HCT116 (cell line): ENCODE measurements at regions not wholly inside any gene's neighbourhood (a gene's known extent, or its start where the extent isn't known, plus 50 kb on each side); places are given as distances from the start of the nearest gene placed in this dataset.

Source experiments
- ATAC-seq: fragments of 200-7000 bp; cut with Tn5 transposase; 2 replicates; pipeline ENCODE4 v1.9.1; 2020; ENCODE audit warnings: mild to moderate bottlenecking, moderate library complexity
- BruUV-seq: library from RNA; stranded (reverse); fragments of 400-500 nt; replicated peaks from 2 replicates; lab custom pipeline; 2021; lab: Mats Ljungman, UMichigan
- CTCF ChIA-PET: fragments of 300-600 bp; sonication (Branson Sonifier 250); formaldehyde crosslinking; loops from one replicate; lab custom pipeline; 2021; ENCODE audit warnings: antibody characterized with exemption; lab: Charles Lee
- POLR2A ChIA-PET: fragments of 300-600, 350-600 bp; sonication (Branson Sonifier 250); formaldehyde crosslinking; loops from one replicate; lab custom pipeline; 2021; ENCODE audit warnings: antibody characterized with exemption; lab: Charles Lee
- RAD21 ChIA-PET, 2 experiments: fragments of 300-600 bp; sonication (Branson Sonifier 250); formaldehyde crosslinking; loops; one replicate each; lab custom pipeline; 2023; ENCODE audit warnings: low total read pairs in 2 of 2; ENCODE audit not compliant: uncharacterized antibody in 2 of 2, unreplicated experiment in 2 of 2, low non-redundant PET in 1 of 2; lab: Charles Lee
- DNase-seq: peaks from one replicate; pipeline ENCODE4 v3.0.0-alpha.2; 2010; ENCODE audit warnings: low read depth, low spot score
- H2AFZ ChIP-seq: fragments of 200-600 bp; shearing (Covaris generic), sonication (generic); 2 replicates; pipeline ENCODE4 v1.6.1; 2017; ENCODE audit warnings: low read depth, mixed run types, mixed read lengths, antibody characterized with exemption, low read length; ENCODE audit not compliant: poor library complexity, severe bottlenecking
- H3K27ac ChIP-seq: 2 replicates; pipeline ENCODE4 v1.5.1; 2012; ENCODE audit warnings: low read depth, low read length
- H3K27me3 ChIP-seq: fragments of 200-600 bp; sonication (generic); 2 replicates; pipeline ENCODE4 v1.6.1; 2016; ENCODE audit warnings: mixed run types, low read length, mixed read lengths; ENCODE audit not compliant: insufficient read depth
- H3K36me3 ChIP-seq, 2 experiments: fragments of 200-500 bp in 1 of 2; fragments of 200-600 bp in 1 of 2; sonication (Bioruptor generic) in 1 of 2; sonication (generic) in 1 of 2; 2 replicates each; pipeline versions ENCODE4 v1.5.1 to v1.6.1; 2014 to 2016; ENCODE audit warnings: low read length in 2 of 2, inconsistent platforms in 1 of 2, mixed read lengths in 1 of 2, mixed run types in 1 of 2; ENCODE audit not compliant: insufficient read depth in 2 of 2, control insufficient read depth in 1 of 2
- H3K4me1 ChIP-seq, 2 experiments: fragments of 200-600 bp in 1 of 2; sonication (generic) in 1 of 2; 2 replicates each; pipeline versions ENCODE4 v1.5.1 to v1.6.1; 2012 to 2017; ENCODE audit warnings: low read length in 2 of 2, inconsistent platforms in 1 of 2, mild to moderate bottlenecking in 1 of 2, mixed read lengths in 1 of 2, mixed run types in 1 of 2, moderate library complexity in 1 of 2; ENCODE audit not compliant: insufficient read depth in 2 of 2, control insufficient read depth in 1 of 2
- H3K4me2 ChIP-seq: fragments of 200-600 bp; sonication (generic); 2 replicates; pipeline ENCODE4 v1.6.1; 2017; ENCODE audit warnings: mixed run types, low read length, mixed read lengths
- H3K4me3 ChIP-seq, 2 experiments: fragments of 200-600 bp in 1 of 2; sonication (generic) in 1 of 2; replicated peaks in 1 of 2; 2 replicates each; pipeline ENCODE4 v1.5.1; 2011 to 2016; ENCODE audit warnings: low read length in 2 of 2, control low read depth in 1 of 2, low read depth in 1 of 2, mild to moderate bottlenecking in 1 of 2, mixed read lengths in 1 of 2, mixed run types in 1 of 2
- H3K79me2 ChIP-seq: fragments of 200-600 bp; sonication (generic); 2 replicates; pipeline ENCODE4 v1.6.1; 2017; ENCODE audit warnings: mild to moderate bottlenecking, mixed run types, low read length, moderate library complexity, mixed read lengths; ENCODE audit not compliant: insufficient read depth
- H3K9ac ChIP-seq: fragments of 200-600 bp; sonication (generic); 2 replicates; pipeline ENCODE4 v1.6.1; 2016; ENCODE audit warnings: low read length, mixed read lengths
- H3K9me2 ChIP-seq: fragments of 200-600 bp; sonication (generic), shearing (Covaris generic); 2 replicates; pipeline ENCODE4 v1.6.1; 2017; ENCODE audit warnings: mixed run types, mild to moderate bottlenecking, moderate library complexity; ENCODE audit not compliant: insufficient read depth
- H3K9me3 ChIP-seq, 2 experiments: fragments of 200-500 bp in 1 of 2; fragments of 200-600 bp in 1 of 2; sonication (Bioruptor generic) in 1 of 2; sonication (generic) in 1 of 2; 2 replicates each; pipeline ENCODE4 v1.6.1; 2014 to 2017; ENCODE audit warnings: low read length in 2 of 2, mixed read lengths in 2 of 2, inconsistent platforms in 1 of 2, low read depth in 1 of 2, mild to moderate bottlenecking in 1 of 2, mixed run types in 1 of 2, moderate library complexity in 1 of 2; ENCODE audit not compliant: control insufficient read depth in 1 of 2, insufficient read depth in 1 of 2
- H4K20me1 ChIP-seq: fragments of 200-600 bp; sonication (generic), shearing (Covaris generic); 2 replicates; pipeline ENCODE4 v1.6.1; 2017; ENCODE audit warnings: mixed run types, mild to moderate bottlenecking, moderate library complexity; ENCODE audit not compliant: insufficient read depth
- CEBPB ChIP-seq: IDR thresholded peaks from 2 replicates; pipeline ENCODE4 v1.6.1; 2012; ENCODE audit warnings: low read depth
- EGR1 ChIP-seq: IDR thresholded peaks from 2 replicates; pipeline ENCODE4 v1.6.1; 2012; ENCODE audit warnings: low read depth
- ELF1 ChIP-seq: IDR thresholded peaks from 2 replicates; pipeline ENCODE4 v1.6.1; 2012; ENCODE audit warnings: low read depth, borderline replicate concordance
- EZH2phosphoT487 ChIP-seq: fragments of 200-600 bp; IDR thresholded peaks from 2 replicates; pipeline ENCODE4 v1.6.1; 2018; ENCODE audit warnings: antibody characterized with exemption, borderline replicate concordance
- FOSL1 ChIP-seq: IDR thresholded peaks from 2 replicates; pipeline ENCODE4 v1.6.1; 2012; ENCODE audit warnings: low read depth
- JUND ChIP-seq: IDR thresholded peaks from 2 replicates; pipeline ENCODE4 v1.6.1; 2012
- POLR2AphosphoS5 ChIP-seq: IDR thresholded peaks from 2 replicates; pipeline ENCODE4 v1.6.1; 2011; ENCODE audit warnings: mild to moderate bottlenecking, low read depth, low read length, moderate library complexity
- RAD21 ChIP-seq: IDR thresholded peaks from 2 replicates; pipeline ENCODE4 v1.6.1; 2012; ENCODE audit warnings: low read depth, mild to moderate bottlenecking
- SP1 ChIP-seq: IDR thresholded peaks from 2 replicates; pipeline ENCODE4 v1.6.1; 2012; ENCODE audit warnings: low read depth
- SRF ChIP-seq: IDR thresholded peaks from 2 replicates; pipeline ENCODE4 v1.6.1; 2012; ENCODE audit warnings: low read depth
- YY1 ChIP-seq: IDR thresholded peaks from 2 replicates; pipeline ENCODE4 v1.6.1; 2011; ENCODE audit warnings: low read length, low read depth, moderate library complexity, mild to moderate bottlenecking; ENCODE audit not compliant: insufficient replicate concordance; ENCODE audit errors: extremely low read depth
- ZFX ChIP-seq: fragments of 450-650 bp; IDR thresholded peaks from 2 replicates; pipeline ENCODE4 v1.6.1; 2017
- intact Hi-C: fragments of 100-400 bp; cut with micrococcal nuclease; formaldehyde crosslinking; loops from 2 replicates; pipeline ENCODE4 v1.10.0; 2022
- TF ChIP-seq, protein P1 (sequence below): IDR thresholded peaks from 2 replicates; pipeline ENCODE4 v1.6.1; 2012
- TF ChIP-seq, protein P2 (sequence below): IDR thresholded peaks from 2 replicates; pipeline ENCODE4 v1.6.1; 2012; ENCODE audit warnings: low read depth
- TF ChIP-seq, protein P3 (sequence below): IDR thresholded peaks from 2 replicates; pipeline ENCODE4 v1.6.1; 2011; ENCODE audit warnings: mild to moderate bottlenecking, low read length, moderate library complexity; ENCODE audit not compliant: insufficient replicate concordance; ENCODE audit errors: extremely low read depth

DNA sequence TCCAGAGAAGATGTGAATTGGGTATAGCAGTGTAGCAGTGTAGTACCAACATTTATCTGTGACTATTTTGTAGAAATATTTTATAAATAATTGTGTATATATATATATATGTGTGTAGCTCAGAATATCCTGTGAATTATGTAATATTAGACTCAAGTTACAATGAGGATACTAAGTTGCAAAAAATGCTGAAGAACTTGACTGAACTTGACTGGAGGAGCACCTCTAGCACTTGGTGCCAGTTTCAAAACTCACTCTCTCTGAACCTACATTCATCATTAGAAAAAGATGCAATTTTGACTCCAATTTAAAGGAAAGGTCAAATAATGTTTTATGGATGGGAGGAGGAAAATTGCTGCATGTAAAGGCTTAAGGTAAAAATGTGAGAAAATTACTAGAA lies 285.7 kb upstream of the LMO3 start:
- intact Hi-C loops, result no loop called here
- Histone ChIP-seq H3K4me3 (no peak overlapping the region), H3K9me2 (no peaks in the 10 kb centered on the region), H3K36me3 (no peaks in the 10 kb centered on the region), H3K4me1 (no peaks in the 10 kb centered on the region), H3K9ac (no peak overlapping the region), H3K27ac (no peak overlapping the region), H3K4me2 (no peak overlapping the region), H4K20me1 (no peaks in the 10 kb centered on the region), H2AFZ (no peak overlapping the region), H3K9me3 (no peaks in the 10 kb centered on the region), H3K79me2 (no peaks in the 10 kb centered on the region), H3K27me3 (no peaks in the 10 kb centered on the region)
- TF ChIP-seq, protein P1, sequence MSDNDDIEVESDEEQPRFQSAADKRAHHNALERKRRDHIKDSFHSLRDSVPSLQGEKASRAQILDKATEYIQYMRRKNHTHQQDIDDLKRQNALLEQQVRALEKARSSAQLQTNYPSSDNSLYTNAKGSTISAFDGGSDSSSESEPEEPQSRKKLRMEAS, result no peak
- TF ChIP-seq FOSL1 (no peak), ELF1 (no peak), JUND (no peak)
- BruUV-seq, result no TSS peak
- ChIA-PET POLR2A (no interaction called here), RAD21 (no interaction called here), CTCF (no interaction called here)
- ATAC-seq (no peak), DNase-seq (no peak)

DNA sequence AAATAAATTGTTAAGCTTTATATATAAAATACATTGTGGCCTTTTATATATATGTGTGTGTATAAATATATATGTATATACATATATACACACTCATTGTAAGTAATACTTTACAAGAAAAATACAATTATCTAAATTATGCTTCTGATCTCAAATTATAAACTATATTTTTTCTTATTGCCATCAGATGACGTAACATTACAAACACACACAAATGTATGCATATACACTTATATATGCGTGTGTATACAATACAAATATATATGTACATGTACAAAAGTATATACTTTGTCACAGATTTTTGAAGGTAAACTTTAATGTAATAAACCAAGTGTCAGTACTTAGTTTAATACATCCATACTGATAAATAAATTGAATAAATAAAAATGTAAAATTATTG lies 278.9 kb upstream of the LMO3 start:
- TF ChIP-seq RAD21, result no peak
- TF ChIP-seq, protein P2, sequence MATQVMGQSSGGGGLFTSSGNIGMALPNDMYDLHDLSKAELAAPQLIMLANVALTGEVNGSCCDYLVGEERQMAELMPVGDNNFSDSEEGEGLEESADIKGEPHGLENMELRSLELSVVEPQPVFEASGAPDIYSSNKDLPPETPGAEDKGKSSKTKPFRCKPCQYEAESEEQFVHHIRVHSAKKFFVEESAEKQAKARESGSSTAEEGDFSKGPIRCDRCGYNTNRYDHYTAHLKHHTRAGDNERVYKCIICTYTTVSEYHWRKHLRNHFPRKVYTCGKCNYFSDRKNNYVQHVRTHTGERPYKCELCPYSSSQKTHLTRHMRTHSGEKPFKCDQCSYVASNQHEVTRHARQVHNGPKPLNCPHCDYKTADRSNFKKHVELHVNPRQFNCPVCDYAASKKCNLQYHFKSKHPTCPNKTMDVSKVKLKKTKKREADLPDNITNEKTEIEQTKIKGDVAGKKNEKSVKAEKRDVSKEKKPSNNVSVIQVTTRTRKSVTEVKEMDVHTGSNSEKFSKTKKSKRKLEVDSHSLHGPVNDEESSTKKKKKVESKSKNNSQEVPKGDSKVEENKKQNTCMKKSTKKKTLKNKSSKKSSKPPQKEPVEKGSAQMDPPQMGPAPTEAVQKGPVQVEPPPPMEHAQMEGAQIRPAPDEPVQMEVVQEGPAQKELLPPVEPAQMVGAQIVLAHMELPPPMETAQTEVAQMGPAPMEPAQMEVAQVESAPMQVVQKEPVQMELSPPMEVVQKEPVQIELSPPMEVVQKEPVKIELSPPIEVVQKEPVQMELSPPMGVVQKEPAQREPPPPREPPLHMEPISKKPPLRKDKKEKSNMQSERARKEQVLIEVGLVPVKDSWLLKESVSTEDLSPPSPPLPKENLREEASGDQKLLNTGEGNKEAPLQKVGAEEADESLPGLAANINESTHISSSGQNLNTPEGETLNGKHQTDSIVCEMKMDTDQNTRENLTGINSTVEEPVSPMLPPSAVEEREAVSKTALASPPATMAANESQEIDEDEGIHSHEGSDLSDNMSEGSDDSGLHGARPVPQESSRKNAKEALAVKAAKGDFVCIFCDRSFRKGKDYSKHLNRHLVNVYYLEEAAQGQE, result no peak
- TF ChIP-seq EZH2phosphoT487, result no peak
- TF ChIP-seq SP1, result no peak
- TF ChIP-seq JUND, result no peak
- TF ChIP-seq SRF, result no peak
- TF ChIP-seq ZFX, result no peak
- TF ChIP-seq, protein P3, sequence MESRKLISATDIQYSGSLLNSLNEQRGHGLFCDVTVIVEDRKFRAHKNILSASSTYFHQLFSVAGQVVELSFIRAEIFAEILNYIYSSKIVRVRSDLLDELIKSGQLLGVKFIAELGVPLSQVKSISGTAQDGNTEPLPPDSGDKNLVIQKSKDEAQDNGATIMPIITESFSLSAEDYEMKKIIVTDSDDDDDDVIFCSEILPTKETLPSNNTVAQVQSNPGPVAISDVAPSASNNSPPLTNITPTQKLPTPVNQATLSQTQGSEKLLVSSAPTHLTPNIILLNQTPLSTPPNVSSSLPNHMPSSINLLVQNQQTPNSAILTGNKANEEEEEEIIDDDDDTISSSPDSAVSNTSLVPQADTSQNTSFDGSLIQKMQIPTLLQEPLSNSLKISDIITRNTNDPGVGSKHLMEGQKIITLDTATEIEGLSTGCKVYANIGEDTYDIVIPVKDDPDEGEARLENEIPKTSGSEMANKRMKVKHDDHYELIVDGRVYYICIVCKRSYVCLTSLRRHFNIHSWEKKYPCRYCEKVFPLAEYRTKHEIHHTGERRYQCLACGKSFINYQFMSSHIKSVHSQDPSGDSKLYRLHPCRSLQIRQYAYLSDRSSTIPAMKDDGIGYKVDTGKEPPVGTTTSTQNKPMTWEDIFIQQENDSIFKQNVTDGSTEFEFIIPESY, result no peak
- no peak for TF ChIP-seq POLR2AphosphoS5
- TF ChIP-seq EGR1, result no peak
- no peak for TF ChIP-seq CEBPB
- no peak for TF ChIP-seq YY1
- H3K79me2 ChIP-seq, result no peaks in the 10 kb centered on the region
- H3K9me2 ChIP-seq, result no peaks in the 10 kb centered on the region
- POLR2A ChIA-PET, result no interaction called here
- no peak for DNase-seq
- no peaks in the 10 kb centered on the region for H3K9me3 ChIP-seq
- no TSS peak for BruUV-seq
- no peak for ATAC-seq
- no peaks in the 10 kb centered on the region for H3K36me3 ChIP-seq
- intact Hi-C loops, result no loop called here
- RAD21 ChIA-PET, result no interaction called here
- H3K9ac ChIP-seq, result no peak overlapping the region
- no peak overlapping the region for H3K27ac ChIP-seq
- H2AFZ ChIP-seq, result no peak overlapping the region
- H3K4me3 ChIP-seq, result no peak overlapping the region
- H4K20me1 ChIP-seq, result no peaks in the 10 kb centered on the region
- no peak overlapping the region for H3K4me2 ChIP-seq
- no peaks in the 10 kb centered on the region for H3K27me3 ChIP-seq
- H3K4me1 ChIP-seq, result no peaks in the 10 kb centered on the region
- CTCF ChIA-PET, result no interaction called here
